H9 (cell line): ENCODE measurements at regions not wholly inside any gene's neighbourhood (a gene's known extent, or its start where the extent isn't known, plus 50 kb on each side); places are given as distances from the start of the nearest gene placed in this dataset.

ENCODE experiments used
- DNase-seq: peaks from one replicate; pipeline ENCODE4 v3.0.0-alpha.2; 2017
- H2AFZ ChIP-seq: one replicate; pipeline ENCODE4 v1.6.1; 2013; ENCODE audit warnings: mild to moderate bottlenecking, low read length, control low read depth, moderate library complexity
- H2AK5ac ChIP-seq: 2 replicates; pipeline ENCODE4 v1.6.1; 2013; ENCODE audit warnings: low read length, control low read depth, mixed read lengths; ENCODE audit not compliant: insufficient read length
- H2BK120ac ChIP-seq: one replicate; pipeline ENCODE4 v1.6.1; 2013; ENCODE audit warnings: low read depth, mild to moderate bottlenecking, low read length, control low read depth, inconsistent platforms; ENCODE audit not compliant: poor library complexity, severe bottlenecking
- H2BK12ac ChIP-seq: 2 replicates; pipeline ENCODE4 v1.6.1; 2013; ENCODE audit warnings: low read length, control low read depth, mixed read lengths, low read depth; ENCODE audit not compliant: insufficient read length
- H2BK15ac ChIP-seq: 2 replicates; pipeline ENCODE4 v1.6.1; 2013; ENCODE audit warnings: low read depth, low read length, control low read depth
- H2BK20ac ChIP-seq: one replicate; pipeline ENCODE4 v1.6.1; 2013; ENCODE audit warnings: low read depth, mild to moderate bottlenecking, low read length, control low read depth, inconsistent platforms; ENCODE audit not compliant: poor library complexity, severe bottlenecking
- H2BK5ac ChIP-seq: 2 replicates; pipeline ENCODE4 v1.6.1; 2013; ENCODE audit warnings: low read length, control low read depth, mixed read lengths; ENCODE audit not compliant: insufficient read length
- H3K14ac ChIP-seq: 2 replicates; pipeline ENCODE4 v1.6.1; 2013; ENCODE audit warnings: low read length, control low read depth; ENCODE audit not compliant: insufficient read depth
- H3K18ac ChIP-seq: 2 replicates; pipeline ENCODE4 v1.6.1; 2013; ENCODE audit warnings: low read depth, mild to moderate bottlenecking, mixed read lengths, low read length, control low read depth; ENCODE audit not compliant: insufficient read length
- H3K23ac ChIP-seq: 2 replicates; pipeline ENCODE4 v1.6.1; 2013; ENCODE audit warnings: low read length, control low read depth, mixed read lengths, low read depth; ENCODE audit not compliant: insufficient read length
- H3K23me2 ChIP-seq: 2 replicates; pipeline ENCODE4 v1.6.1; 2013; ENCODE audit warnings: low read depth, mild to moderate bottlenecking, mixed read lengths, low read length, control low read depth; ENCODE audit not compliant: insufficient read length, poor library complexity, severe bottlenecking
- H3K27ac ChIP-seq: 2 replicates; pipeline ENCODE4 v1.5.1; 2013; ENCODE audit warnings: low read length, control low read depth, mixed read lengths, low read depth; ENCODE audit not compliant: insufficient read length
- H3K27me3 ChIP-seq: 2 replicates; pipeline ENCODE4 v1.6.1; 2013; ENCODE audit warnings: low read length, control low read depth, inconsistent platforms; ENCODE audit not compliant: insufficient read depth
- H3K4ac ChIP-seq: 2 replicates; pipeline ENCODE4 v1.6.1; 2013; ENCODE audit warnings: low read depth, mild to moderate bottlenecking, control low read depth, inconsistent platforms, low read length, moderate library complexity
- H3K4me1 ChIP-seq: 2 replicates; pipeline ENCODE4 v1.6.1; 2013; ENCODE audit warnings: low read length, control low read depth, inconsistent platforms; ENCODE audit not compliant: insufficient read depth
- H3K4me2 ChIP-seq: 2 replicates; pipeline ENCODE4 v1.6.1; 2013; ENCODE audit warnings: low read length, control low read depth, mixed read lengths; ENCODE audit not compliant: insufficient read length, insufficient read depth
- H3K56ac ChIP-seq: 2 replicates; pipeline ENCODE4 v1.6.1; 2013; ENCODE audit warnings: low read depth, mild to moderate bottlenecking, mixed read lengths, low read length, control low read depth; ENCODE audit not compliant: insufficient read length
- H3K79me1 ChIP-seq: 2 replicates; pipeline ENCODE4 v1.6.1; 2013; ENCODE audit warnings: low read depth, mild to moderate bottlenecking, moderate library complexity, low read length, control low read depth, inconsistent platforms; ENCODE audit not compliant: insufficient read depth, poor library complexity, severe bottlenecking
- H3K79me2 ChIP-seq: 2 replicates; pipeline ENCODE4 v1.6.1; 2013; ENCODE audit warnings: low read length, control low read depth, inconsistent platforms; ENCODE audit not compliant: insufficient read depth
- H3K9ac ChIP-seq: 2 replicates; pipeline ENCODE4 v1.6.1; 2013; ENCODE audit warnings: low read length, control low read depth, mixed read lengths; ENCODE audit not compliant: insufficient read length; ENCODE audit errors: extremely low read depth
- H3K9me3 ChIP-seq: one replicate; pipeline ENCODE4 v1.6.1; 2013; ENCODE audit warnings: low read depth, low read length, inconsistent platforms; ENCODE audit not compliant: control insufficient read depth
- H3T11ph ChIP-seq: one replicate; pipeline ENCODE4 v1.6.1; 2013; ENCODE audit warnings: mild to moderate bottlenecking, low read length, control low read depth, inconsistent platforms
- H4K20me1 ChIP-seq: one replicate; pipeline ENCODE4 v1.6.1; 2013; ENCODE audit not compliant: control insufficient read depth, insufficient read length, insufficient read depth
- H4K5ac ChIP-seq: 2 replicates; pipeline ENCODE4 v1.6.1; 2013; ENCODE audit warnings: low read depth, mild to moderate bottlenecking, mixed read lengths, low read length, control low read depth; ENCODE audit not compliant: insufficient read length
- H4K8ac ChIP-seq: replicated peaks from 2 replicates; pipeline ENCODE4 v1.6.1; 2013; ENCODE audit warnings: low read length, control low read depth, mixed read lengths, low read depth; ENCODE audit not compliant: insufficient read length
- H4K91ac ChIP-seq: 2 replicates; pipeline ENCODE4 v1.6.1; 2013; ENCODE audit warnings: low read depth, mild to moderate bottlenecking, moderate library complexity, mixed read lengths, low read length, control low read depth; ENCODE audit not compliant: insufficient read length
- H3K27ac Mint-ChIP-seq, 3 experiments: 2 replicates in 2 of 3; 3 replicates in 1 of 3; pipeline ENCODE4 v1.8.0; 2020 to 2021; ENCODE audit warnings: mixed read lengths in 3 of 3, mild to moderate bottlenecking in 1 of 3, moderate library complexity in 1 of 3
- H3K27me3 Mint-ChIP-seq: 2 replicates; pipeline ENCODE4 v1.8.0; 2021; ENCODE audit warnings: low read depth, mild to moderate bottlenecking, moderate library complexity, mixed read lengths
- H3K36me3 Mint-ChIP-seq, 3 experiments: 2 replicates in 2 of 3; 3 replicates in 1 of 3; pipeline ENCODE4 v1.8.0; 2020 to 2021; ENCODE audit warnings: low read depth in 3 of 3, mixed read lengths in 3 of 3; ENCODE audit not compliant: insufficient read depth in 1 of 3
- H3K4me1 Mint-ChIP-seq, 2 experiments: 2 replicates each; pipeline ENCODE4 v1.8.0; 2020; ENCODE audit warnings: mixed read lengths in 2 of 2
- H3K4me3 Mint-ChIP-seq, 2 experiments: 2 replicates in 1 of 2; 3 replicates in 1 of 2; pipeline ENCODE4 v1.8.0; 2020 to 2021; ENCODE audit warnings: mild to moderate bottlenecking in 2 of 2, mixed read lengths in 2 of 2, moderate library complexity in 1 of 2
- H3K9me3 Mint-ChIP-seq, 2 experiments: 2 replicates in 1 of 2; 3 replicates in 1 of 2; pipeline ENCODE4 v1.8.0; 2020; ENCODE audit warnings: mild to moderate bottlenecking in 2 of 2, mixed read lengths in 2 of 2, moderate library complexity in 1 of 2
- WGBS: extraction: QIAGEN DNeasy Blood & Tissue Kit; methylation state at CpG from one replicate; pipeline ENCODE4 v1.1.7; 2013; ENCODE audit warnings: missing lambda C conversion rate, low lambda C conversion rate, mixed read lengths; ENCODE audit not compliant: insufficient read length; ENCODE audit errors: extremely low coverage; 5-methylcytosine and 5-hydroxymethylcytosine counted together
- TF ChIP-seq, protein P1 (sequence below): fragments of 200-600 bp; sonication (generic); conservative IDR thresholded peaks from 3 replicates; pipeline ENCODE4 v1.8.0; 2021; ENCODE audit warnings: antibody characterized with exemption, mild to moderate bottlenecking

DNA sequence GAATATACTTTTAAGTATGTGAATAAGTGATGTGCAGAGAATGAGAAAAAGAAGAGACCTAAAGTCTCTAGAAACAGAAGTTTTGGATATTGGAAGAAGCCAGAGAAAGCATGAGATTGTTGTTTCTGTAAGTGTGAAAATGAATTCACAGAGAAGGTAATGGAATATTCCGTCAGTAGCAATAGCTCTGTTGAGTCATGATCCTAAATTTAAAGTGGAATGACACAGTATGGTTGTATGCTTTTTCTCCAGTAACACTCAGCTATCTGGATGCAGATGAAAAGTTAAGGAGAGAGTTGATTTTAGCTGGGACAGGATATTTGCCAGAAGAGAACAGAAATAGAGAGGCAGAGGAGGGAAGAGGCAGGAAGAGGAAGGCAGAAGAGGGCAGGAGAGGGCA lies 1166.3 kb downstream of the GALC start:
- no peaks in the 10 kb centered on the region for H3K36me3 Mint-ChIP-seq
- H2BK20ac ChIP-seq: no peak overlapping the region

More for the DNA sequence above, 1166.3 kb downstream of the GALC start:
- H3K4me1 Mint-ChIP-seq: no peaks in the 10 kb centered on the region
- H3K9ac ChIP-seq: no peak overlapping the region
- no peak overlapping the region for H3K27ac ChIP-seq
- no peaks in the 10 kb centered on the region for H3K23me2 ChIP-seq
- no peak overlapping the region for H2BK120ac ChIP-seq
- H3K9me3 Mint-ChIP-seq: no peaks in the 10 kb centered on the region; a peak in 1 of 5 replicates
- H3K4ac ChIP-seq: no peak overlapping the region
- H2BK5ac ChIP-seq: no peak overlapping the region
- H3K14ac ChIP-seq: no peak overlapping the region
- H3K79me1 ChIP-seq: no peaks in the 10 kb centered on the region
- H3K79me2 ChIP-seq: no peaks in the 10 kb centered on the region
- no CpG with 5 or more reads among the region's 1 CpG for WGBS
- H3K18ac ChIP-seq: no peak overlapping the region
- no peak overlapping the region for H3T11ph ChIP-seq
- H3K4me3 Mint-ChIP-seq: no peak overlapping the region
- H3K56ac ChIP-seq: no peak overlapping the region
- H2AK5ac ChIP-seq: no peak overlapping the region
- TF ChIP-seq, protein P1, sequence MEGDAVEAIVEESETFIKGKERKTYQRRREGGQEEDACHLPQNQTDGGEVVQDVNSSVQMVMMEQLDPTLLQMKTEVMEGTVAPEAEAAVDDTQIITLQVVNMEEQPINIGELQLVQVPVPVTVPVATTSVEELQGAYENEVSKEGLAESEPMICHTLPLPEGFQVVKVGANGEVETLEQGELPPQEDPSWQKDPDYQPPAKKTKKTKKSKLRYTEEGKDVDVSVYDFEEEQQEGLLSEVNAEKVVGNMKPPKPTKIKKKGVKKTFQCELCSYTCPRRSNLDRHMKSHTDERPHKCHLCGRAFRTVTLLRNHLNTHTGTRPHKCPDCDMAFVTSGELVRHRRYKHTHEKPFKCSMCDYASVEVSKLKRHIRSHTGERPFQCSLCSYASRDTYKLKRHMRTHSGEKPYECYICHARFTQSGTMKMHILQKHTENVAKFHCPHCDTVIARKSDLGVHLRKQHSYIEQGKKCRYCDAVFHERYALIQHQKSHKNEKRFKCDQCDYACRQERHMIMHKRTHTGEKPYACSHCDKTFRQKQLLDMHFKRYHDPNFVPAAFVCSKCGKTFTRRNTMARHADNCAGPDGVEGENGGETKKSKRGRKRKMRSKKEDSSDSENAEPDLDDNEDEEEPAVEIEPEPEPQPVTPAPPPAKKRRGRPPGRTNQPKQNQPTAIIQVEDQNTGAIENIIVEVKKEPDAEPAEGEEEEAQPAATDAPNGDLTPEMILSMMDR: no peak
- H3K27me3 ChIP-seq: no peaks in the 10 kb centered on the region
- no peak overlapping the region for H3K27ac Mint-ChIP-seq
- DNase-seq: no peak
- H3K9me3 ChIP-seq: no peaks in the 10 kb centered on the region
- H3K27me3 Mint-ChIP-seq: no peaks in the 10 kb centered on the region
- H3K4me2 ChIP-seq: no peak overlapping the region
- H4K5ac ChIP-seq: no peak overlapping the region
- no peak overlapping the region for H2BK12ac ChIP-seq
- H4K20me1 ChIP-seq: no peaks in the 10 kb centered on the region
- H3K23ac ChIP-seq: no peak overlapping the region
- no peak overlapping the region for H4K8ac ChIP-seq
- no peak overlapping the region for H2AFZ ChIP-seq
- no peak overlapping the region for H2BK15ac ChIP-seq
- no peaks in the 10 kb centered on the region for H3K4me1 ChIP-seq
- no peak overlapping the region for H4K91ac ChIP-seq
